Hepatocyte (in vitro differentiated cells): ENCODE measurements at regions not wholly inside any gene's neighbourhood (a gene's known extent, or its start where the extent isn't known, plus 50 kb on each side); places are given as distances from the start of the nearest gene placed in this dataset.

Source experiments
- DNase-seq: peaks from one replicate; pipeline ENCODE4 v3.0.0-alpha.2; 2016; ENCODE audit warnings: low spot score
- H2AFZ ChIP-seq: fragments of 200-600 bp; sonication (generic); 2 replicates; pipeline ENCODE4 v1.6.0; 2016; ENCODE audit warnings: antibody characterized with exemption, mild to moderate bottlenecking
- H3K27ac ChIP-seq: fragments of 200-600 bp; sonication (generic); 2 replicates; pipeline ENCODE4 v1.5.1; 2016; ENCODE audit warnings: mild to moderate bottlenecking
- H3K27me3 ChIP-seq: fragments of 200-600 bp; sonication (generic); 2 replicates; pipeline ENCODE4 v1.6.1; 2016
- H3K36me3 ChIP-seq: fragments of 200-600 bp; sonication (generic); replicated peaks from 2 replicates; pipeline ENCODE4 v1.5.1; 2016; ENCODE audit warnings: low read depth; ENCODE audit not compliant: insufficient read depth
- H3K4me1 ChIP-seq: fragments of 200-600 bp; sonication (generic); 2 replicates; pipeline ENCODE4 v1.5.1; 2016; ENCODE audit warnings: mild to moderate bottlenecking, moderate library complexity; ENCODE audit not compliant: insufficient read depth
- H3K4me2 ChIP-seq: fragments of 200-600 bp; sonication (generic); 2 replicates; pipeline ENCODE4 v1.6.0; 2016
- H3K4me3 ChIP-seq: fragments of 200-600 bp; sonication (generic); 2 replicates; pipeline ENCODE4 v1.5.1; 2016; ENCODE audit warnings: mild to moderate bottlenecking
- H3K79me2 ChIP-seq: fragments of 200-600 bp; sonication (generic); 2 replicates; pipeline ENCODE4 v1.6.0; 2017; ENCODE audit warnings: mild to moderate bottlenecking
- H3K9me2 ChIP-seq: fragments of 200-600 bp; sonication (generic); replicated peaks from 2 replicates; pipeline ENCODE4 v1.6.0; 2017; ENCODE audit warnings: mild to moderate bottlenecking; ENCODE audit not compliant: insufficient read depth
- H3K9me3 ChIP-seq: fragments of 200-600 bp; sonication (generic); 2 replicates; pipeline ENCODE4 v1.5.1; 2016; ENCODE audit warnings: low read depth, mild to moderate bottlenecking
- H4K20me1 ChIP-seq: fragments of 200-600 bp; sonication (generic); 2 replicates; pipeline ENCODE4 v1.6.0; 2016; ENCODE audit warnings: mild to moderate bottlenecking; ENCODE audit not compliant: insufficient read depth, poor library complexity, severe bottlenecking
- CTCF ChIP-seq: fragments of 200-600 bp; sonication (generic); IDR thresholded peaks from 2 replicates; pipeline ENCODE4 v1.5.1; 2016; ENCODE audit warnings: antibody characterized with exemption, mild to moderate bottlenecking; ENCODE audit not compliant: poor library complexity
- EZH2 ChIP-seq: fragments of 200-600 bp; sonication (generic); IDR thresholded peaks from 2 replicates; pipeline ENCODE4 v1.6.1; 2016; ENCODE audit warnings: antibody characterized with exemption, mild to moderate bottlenecking, borderline replicate concordance
- EZH2phosphoT487 ChIP-seq: fragments of 200-600 bp; sonication (generic); IDR thresholded peaks from one replicate; pipeline ENCODE4 v1.6.1; 2018; ENCODE audit warnings: antibody characterized with exemption, mild to moderate bottlenecking, low read depth, moderate library complexity; ENCODE audit not compliant: unreplicated experiment, severe bottlenecking
- WGBS: methylation state at CpG from one replicate; pipeline ENCODE4 v1.1.6; 2016; ENCODE audit warnings: low lambda C conversion rate; ENCODE audit errors: missing lambda C conversion rate; 5-methylcytosine and 5-hydroxymethylcytosine counted together

GRCh38 chr1:75996196-75996595, 64.0 kb upstream of the ASB17 start:
- DNase-seq = no peak
- TF ChIP-seq CTCF (no peak), EZH2 (no peak), EZH2phosphoT487 (no peak)
- H3K79me2 ChIP-seq = no peaks in the 10 kb centered on the region
- no peaks in the 10 kb centered on the region for H3K9me3 ChIP-seq
- H3K27ac ChIP-seq = no peak overlapping the region
- H3K4me3 ChIP-seq = no peak overlapping the region
- H3K4me1 ChIP-seq = no peaks in the 10 kb centered on the region
- H3K36me3 ChIP-seq = no peaks in the 10 kb centered on the region
- 84% methylated on average over 1 of the region's 1 CpG for WGBS
- H4K20me1 ChIP-seq = no peaks in the 10 kb centered on the region
- H2AFZ ChIP-seq = no peak overlapping the region
- H3K4me2 ChIP-seq = no peak overlapping the region
- H3K27me3 ChIP-seq = no peaks in the 10 kb centered on the region
- H3K9me2 ChIP-seq = no peaks in the 10 kb centered on the region

GRCh38 chr1:75999034-75999433, 66.8 kb upstream of the ASB17 start:
- Histone ChIP-seq H4K20me1 (no peaks in the 10 kb centered on the region), H3K9me3 (no peaks in the 10 kb centered on the region), H3K27ac (no peak overlapping the region), H3K9me2 (no peaks in the 10 kb centered on the region), H3K4me1 (no peaks in the 10 kb centered on the region), H3K79me2 (no peaks in the 10 kb centered on the region), H3K36me3 (no peaks in the 10 kb centered on the region), H3K4me2 (no peak overlapping the region), H3K27me3 (no peaks in the 10 kb centered on the region), H3K4me3 (no peak overlapping the region), H2AFZ (no peak overlapping the region)
- no peak for DNase-seq
- WGBS = 85% methylated on average over 2 of the region's 2 CpGs
- no peak for TF ChIP-seq EZH2phosphoT487
- no peak for TF ChIP-seq CTCF
- TF ChIP-seq EZH2 = no peak

- Histone ChIP-seq H3K4me1 (no peaks in the 10 kb centered on the region), H2AFZ (no peak overlapping the region), H3K36me3 (no peaks in the 10 kb centered on the region), H3K4me3 (no peak overlapping the region), H3K79me2 (no peaks in the 10 kb centered on the region), H3K27me3 (no peaks in the 10 kb centered on the region), H4K20me1 (no peaks in the 10 kb centered on the region), H3K4me2 (no peak overlapping the region), H3K9me2 (no peaks in the 10 kb centered on the region), H3K9me3 (no peaks in the 10 kb centered on the region), H3K27ac (no peak overlapping the region)
- no peak for DNase-seq
- no peak for TF ChIP-seq EZH2phosphoT487
- TF ChIP-seq EZH2 = no peak
- TF ChIP-seq CTCF = no peak
- WGBS = 100% methylated on average over 1 of the region's 1 CpG
Measured at GRCh38 chr1:76003946-76004345, 70.6 kb upstream of the ST6GALNAC3 start.

- Histone ChIP-seq H3K4me1 (no peaks in the 10 kb centered on the region), H3K4me2 (peak overlapping the region; percentile 10)
Measured at GRCh38 chr1:76005765-76006164, 68.8 kb upstream of the ST6GALNAC3 start.

More at GRCh38 chr1:76005765-76006164, 68.8 kb upstream of the ST6GALNAC3 start:
- Histone ChIP-seq H3K9me2 (no peaks in the 10 kb centered on the region), H3K36me3 (no peaks in the 10 kb centered on the region), H4K20me1 (no peaks in the 10 kb centered on the region), H2AFZ (no peak overlapping the region), H3K27ac (peak overlapping the region; percentile 16), H3K27me3 (no peaks in the 10 kb centered on the region), H3K79me2 (no peaks in the 10 kb centered on the region), H3K4me3 (no peak overlapping the region), H3K9me3 (no peaks in the 10 kb centered on the region)
- no peak for TF ChIP-seq CTCF
- TF ChIP-seq EZH2 = no peak
- TF ChIP-seq EZH2phosphoT487 = no peak
- WGBS = 62% methylated on average over 4 of the region's 4 CpGs
- no peak for DNase-seq
